ENCODE measurements at regions not wholly inside any gene's neighbourhood (a gene's known extent, or its start where the extent isn't known, plus 50 kb on each side); places are given as distances from the start of the nearest gene placed in this dataset.

DNA sequence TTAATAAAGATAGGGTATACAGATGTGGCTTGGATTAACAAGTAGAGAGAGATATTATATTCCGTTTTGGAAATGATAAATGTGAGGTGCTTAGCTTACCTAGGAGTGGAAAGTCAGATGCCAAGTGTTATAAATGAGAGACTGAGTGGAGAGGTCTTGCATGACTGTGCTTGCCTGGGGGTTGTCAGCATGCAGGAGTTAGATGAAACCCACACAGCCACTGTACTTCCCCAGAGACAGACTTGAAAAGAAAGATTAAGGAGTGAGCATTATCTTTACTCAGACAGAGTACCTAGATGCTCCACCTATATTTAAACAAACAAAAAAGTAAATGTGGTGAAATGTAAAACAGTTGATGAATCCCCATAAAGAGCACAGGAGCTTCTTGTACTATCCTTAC is 482.7 kb downstream of the RIT2 start:
- Histone ChIP-seq H3K27ac (ENCODE audit: poor library complexity, severe bottlenecking) (no peak overlapping the region), H3K9me3 (ENCODE audit: severe bottlenecking) (no peaks in the 10 kb centered on the region), H3K36me3 (ENCODE audit: low read depth) (no peaks in the 10 kb centered on the region), H3K4me3 (ENCODE audit: severe bottlenecking) (no peak overlapping the region), H3K4me1 (ENCODE audit: insufficient read depth, poor library complexity, severe bottlenecking) (no peaks in the 10 kb centered on the region), H3K27me3 (ENCODE audit: insufficient read depth, poor library complexity, severe bottlenecking) (no peaks in the 10 kb centered on the region)
- ATAC-seq (ENCODE audit: low read depth) = no peak
- TF ChIP-seq, protein P1, sequence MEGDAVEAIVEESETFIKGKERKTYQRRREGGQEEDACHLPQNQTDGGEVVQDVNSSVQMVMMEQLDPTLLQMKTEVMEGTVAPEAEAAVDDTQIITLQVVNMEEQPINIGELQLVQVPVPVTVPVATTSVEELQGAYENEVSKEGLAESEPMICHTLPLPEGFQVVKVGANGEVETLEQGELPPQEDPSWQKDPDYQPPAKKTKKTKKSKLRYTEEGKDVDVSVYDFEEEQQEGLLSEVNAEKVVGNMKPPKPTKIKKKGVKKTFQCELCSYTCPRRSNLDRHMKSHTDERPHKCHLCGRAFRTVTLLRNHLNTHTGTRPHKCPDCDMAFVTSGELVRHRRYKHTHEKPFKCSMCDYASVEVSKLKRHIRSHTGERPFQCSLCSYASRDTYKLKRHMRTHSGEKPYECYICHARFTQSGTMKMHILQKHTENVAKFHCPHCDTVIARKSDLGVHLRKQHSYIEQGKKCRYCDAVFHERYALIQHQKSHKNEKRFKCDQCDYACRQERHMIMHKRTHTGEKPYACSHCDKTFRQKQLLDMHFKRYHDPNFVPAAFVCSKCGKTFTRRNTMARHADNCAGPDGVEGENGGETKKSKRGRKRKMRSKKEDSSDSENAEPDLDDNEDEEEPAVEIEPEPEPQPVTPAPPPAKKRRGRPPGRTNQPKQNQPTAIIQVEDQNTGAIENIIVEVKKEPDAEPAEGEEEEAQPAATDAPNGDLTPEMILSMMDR (IDR thresholded peaks at IDR 0.05; ENCODE audit: poor library complexity, severe bottlenecking) = no peak
- DNase-seq (ENCODE audit: low spot score) = no peak

DNA sequence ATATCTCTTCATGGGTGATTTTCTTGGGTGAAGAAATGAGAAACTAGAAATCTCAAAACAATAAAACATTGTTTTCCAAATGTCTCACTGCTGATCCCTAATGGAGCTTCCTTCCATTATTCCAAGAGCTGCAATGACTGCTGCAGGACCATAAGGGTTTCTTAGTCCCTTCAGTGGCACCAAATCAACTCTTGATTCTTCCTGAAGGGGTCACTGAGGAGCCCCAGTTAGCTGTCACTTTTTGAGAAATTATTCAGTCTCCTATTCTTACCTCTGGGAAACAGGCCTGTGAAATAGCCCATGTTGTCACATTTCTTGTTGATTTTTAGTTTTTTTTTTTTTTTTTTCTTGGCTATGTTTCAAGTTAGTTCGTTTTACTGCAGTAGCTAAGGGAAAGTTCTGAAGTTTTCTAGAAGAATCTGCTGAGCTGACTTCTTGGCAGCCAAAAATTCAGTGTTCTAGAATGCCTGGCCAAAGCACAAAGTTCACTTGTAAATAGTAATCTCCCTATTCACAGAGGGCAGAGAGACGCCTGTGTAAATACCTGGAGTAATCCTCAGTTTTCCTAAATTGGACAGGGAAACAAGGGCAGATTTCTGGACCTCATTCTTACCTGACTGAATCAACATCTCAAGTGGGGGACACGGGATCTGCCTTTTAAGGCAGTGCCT is 480.0 kb downstream of the RIT2 start:
- Histone ChIP-seq H3K36me3 (ENCODE audit: low read depth) (no peaks in the 10 kb centered on the region), H3K9me3 (ENCODE audit: severe bottlenecking) (no peaks in the 10 kb centered on the region), H3K27ac (ENCODE audit: poor library complexity, severe bottlenecking) (no peak overlapping the region), H3K27me3 (ENCODE audit: insufficient read depth, poor library complexity, severe bottlenecking) (no peaks in the 10 kb centered on the region), H3K4me1 (ENCODE audit: insufficient read depth, poor library complexity, severe bottlenecking) (no peaks in the 10 kb centered on the region), H3K4me3 (ENCODE audit: severe bottlenecking) (no peak overlapping the region)
- DNase-seq (ENCODE audit: low spot score) (no peak), ATAC-seq (ENCODE audit: low read depth) (no peak)
- TF ChIP-seq, protein P1 (IDR thresholded peaks at IDR 0.05; ENCODE audit: poor library complexity, severe bottlenecking) = no peak

DNA sequence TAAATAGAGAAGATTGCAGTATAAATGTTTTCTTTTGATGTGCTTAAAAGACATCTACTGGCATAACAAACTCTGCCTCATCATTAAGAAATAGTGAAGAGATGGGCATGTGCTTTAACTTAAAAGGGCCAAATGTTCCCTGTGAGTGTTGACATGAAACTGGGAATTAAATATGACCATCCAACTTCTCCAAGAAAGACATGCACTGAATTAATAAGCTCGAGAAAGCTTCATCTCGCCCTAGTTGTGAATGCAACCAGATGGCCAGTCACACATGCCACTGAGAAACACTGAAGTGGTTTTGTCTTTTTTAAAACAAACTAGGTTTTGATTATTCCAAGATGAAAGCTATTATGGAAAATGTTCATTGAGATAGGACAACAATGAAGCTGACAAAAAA is 479.2 kb downstream of the RIT2 start:
- no peaks in the 10 kb centered on the region for H3K4me1 ChIP-seq (ENCODE audit: insufficient read depth, poor library complexity, severe bottlenecking)
- TF ChIP-seq, protein P1 (IDR thresholded peaks at IDR 0.05; ENCODE audit: poor library complexity, severe bottlenecking) = no peak
- no peak for ATAC-seq (ENCODE audit: low read depth)

DNA sequence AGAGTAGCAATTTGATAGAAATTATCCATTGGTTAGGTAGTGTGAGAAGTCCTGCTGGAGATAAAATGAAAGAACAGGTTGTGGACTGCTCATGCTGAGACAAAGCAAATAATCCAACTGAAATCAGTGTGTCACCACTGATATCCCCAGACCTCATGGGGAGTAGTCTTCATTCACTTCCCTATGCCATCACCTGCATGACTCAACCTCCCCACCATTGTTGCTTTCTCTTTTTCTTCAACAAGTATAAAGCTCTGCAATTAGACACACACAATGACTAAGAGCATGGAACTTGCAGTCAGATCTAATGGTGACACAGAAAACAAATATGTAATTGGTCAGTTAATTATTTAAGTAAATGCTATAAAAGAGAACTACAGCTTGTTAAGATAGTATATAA is 475.3 kb downstream of the RIT2 start:
- TF ChIP-seq, protein P1 (IDR thresholded peaks at IDR 0.05; ENCODE audit: poor library complexity, severe bottlenecking) = no peak
- Histone ChIP-seq H3K9me3 (ENCODE audit: severe bottlenecking) (no peaks in the 10 kb centered on the region), H3K36me3 (ENCODE audit: low read depth) (no peaks in the 10 kb centered on the region), H3K27ac (ENCODE audit: poor library complexity, severe bottlenecking) (no peak overlapping the region), H3K27me3 (ENCODE audit: insufficient read depth, poor library complexity, severe bottlenecking) (no peaks in the 10 kb centered on the region), H3K4me1 (ENCODE audit: insufficient read depth, poor library complexity, severe bottlenecking) (no peaks in the 10 kb centered on the region), H3K4me3 (ENCODE audit: severe bottlenecking) (no peak overlapping the region)
- ATAC-seq (ENCODE audit: low read depth) = no peak
- DNase-seq (ENCODE audit: low spot score) = no peak

More for the DNA sequence above, 479.2 kb downstream of the RIT2 start:
- no peaks in the 10 kb centered on the region for H3K27me3 ChIP-seq (ENCODE audit: insufficient read depth, poor library complexity, severe bottlenecking)
- H3K27ac ChIP-seq (ENCODE audit: poor library complexity, severe bottlenecking) = no peak overlapping the region
- H3K9me3 ChIP-seq (ENCODE audit: severe bottlenecking) = no peaks in the 10 kb centered on the region
- no peak overlapping the region for H3K4me3 ChIP-seq (ENCODE audit: severe bottlenecking)
- no peak for DNase-seq (ENCODE audit: low spot score)
- H3K36me3 ChIP-seq (ENCODE audit: low read depth) = no peaks in the 10 kb centered on the region

DNA sequence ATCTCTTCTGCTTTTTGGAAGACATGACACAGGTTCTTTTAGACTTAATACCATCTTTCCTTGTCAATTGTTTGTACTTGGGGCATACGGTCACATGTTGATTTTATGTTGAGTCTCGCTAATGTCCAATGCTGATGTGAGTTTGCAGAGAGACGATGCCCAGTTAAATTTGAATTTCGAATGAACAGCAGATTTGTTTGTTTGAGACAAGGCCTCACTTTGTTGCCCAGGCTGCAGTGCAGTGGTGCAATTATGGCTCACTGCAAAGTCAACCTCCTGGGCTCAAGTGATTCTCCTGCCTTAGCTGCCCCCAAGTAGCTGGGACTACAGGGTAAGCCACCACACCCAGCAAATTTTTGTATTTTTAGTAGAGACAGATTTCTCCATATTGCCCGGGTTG is 473.5 kb downstream of the RIT2 start:
- TF ChIP-seq, protein P1 (IDR thresholded peaks at IDR 0.05; ENCODE audit: poor library complexity, severe bottlenecking) = no peak
- Histone ChIP-seq H3K27me3 (ENCODE audit: insufficient read depth, poor library complexity, severe bottlenecking) (no peaks in the 10 kb centered on the region), H3K27ac (ENCODE audit: poor library complexity, severe bottlenecking) (no peak overlapping the region), H3K4me1 (ENCODE audit: insufficient read depth, poor library complexity, severe bottlenecking) (no peaks in the 10 kb centered on the region), H3K9me3 (ENCODE audit: severe bottlenecking) (no peaks in the 10 kb centered on the region), H3K36me3 (ENCODE audit: low read depth) (no peaks in the 10 kb centered on the region), H3K4me3 (ENCODE audit: severe bottlenecking) (no peak overlapping the region)
- ATAC-seq (ENCODE audit: low read depth) (no peak), DNase-seq (ENCODE audit: low spot score) (no peak)
